T-helper 2 cell treated with Interferon-gamma antibody and Interleukin-4, amounts not matched to agents 100 ng/mL and 5 ng/mL, for 36 hours (primary cell): ENCODE measurements at regions not wholly inside any gene's neighbourhood (a gene's known extent, or its start where the extent isn't known, plus 50 kb on each side); places are given as distances from the start of the nearest gene placed in this dataset.

Source experiments
- intact Hi-C: fragments of 100-400 bp; cut with micrococcal nuclease; formaldehyde crosslinking; loops from one replicate; pipeline ENCODE4 v1.15.1; 2023

- intact Hi-C loops, result no loop called here
These were observed 1673.6 kb downstream of the PCDH7 start for GRCh38 chr4:32393806-32394205.

- intact Hi-C loops, result no loop called here
These were observed 1674.1 kb downstream of the PCDH7 start for GRCh38 chr4:32394255-32394654.

GRCh38 chr4:32396507-32397070, 1676.4 kb downstream of the PCDH7 start:
- intact Hi-C loops, result no loop called here

GRCh38 chr4:32400870-32401269, 1680.7 kb downstream of the PCDH7 start:
- intact Hi-C loops, result no loop called here

- intact Hi-C loops, result no loop called here
These were observed 1697.0 kb downstream of the PCDH7 start for GRCh38 chr4:32417113-32417704.

- intact Hi-C loops, result no loop called here
These were observed 1703.1 kb downstream of the PCDH7 start for GRCh38 chr4:32423267-32423666.

GRCh38 chr4:32425243-32425642, 1705.1 kb downstream of the PCDH7 start:
- intact Hi-C loops, result no loop called here

- intact Hi-C loops, result no loop called here
These were observed 1707.4 kb downstream of the PCDH7 start for GRCh38 chr4:32427566-32427965.

GRCh38 chr4:32429151-32429550, 1709.0 kb downstream of the PCDH7 start:
- intact Hi-C loops, result no loop called here

- intact Hi-C loops, result no loop called here
These were observed 1715.1 kb downstream of the PCDH7 start for GRCh38 chr4:32435308-32435707.

GRCh38 chr4:32436816-32437215, 1716.6 kb downstream of the PCDH7 start:
- intact Hi-C loops, result no loop called here

GRCh38 chr4:32440391-32440790, 1720.2 kb downstream of the PCDH7 start:
- intact Hi-C loops, result no loop called here

GRCh38 chr4:32454482-32454881, 1734.3 kb downstream of the PCDH7 start:
- intact Hi-C loops, result no loop called here

- intact Hi-C loops, result no loop called here
These were observed 1735.1 kb downstream of the PCDH7 start for GRCh38 chr4:32455231-32455630.

GRCh38 chr4:32460972-32461371, 1740.8 kb downstream of the PCDH7 start:
- intact Hi-C loops, result no loop called here

GRCh38 chr4:32462944-32463343, 1742.8 kb downstream of the PCDH7 start:
- intact Hi-C loops, result no loop called here

- intact Hi-C loops, result no loop called here
These were observed 1750.0 kb downstream of the PCDH7 start for GRCh38 chr4:32470087-32470585.

- intact Hi-C loops, result no loop called here
These were observed 1752.7 kb downstream of the PCDH7 start for GRCh38 chr4:32472918-32473317.

GRCh38 chr4:32475710-32476109, 1755.5 kb downstream of the PCDH7 start:
- intact Hi-C loops, result no loop called here

GRCh38 chr4:32477518-32477917, 1757.3 kb downstream of the PCDH7 start:
- intact Hi-C loops, result no loop called here

- intact Hi-C loops, result no loop called here
These were observed 1765.8 kb downstream of the PCDH7 start for GRCh38 chr4:32485956-32486355.

GRCh38 chr4:32488690-32489089, 1768.5 kb downstream of the PCDH7 start:
- intact Hi-C loops, result no loop called here

- intact Hi-C loops, result no loop called here
These were observed 1779.0 kb downstream of the PCDH7 start for GRCh38 chr4:32499171-32499570.
